CD4-positive, alpha-beta T cell treated with Interferon gamma for 1 hour (primary cell): ENCODE measurements at regions not wholly inside any gene's neighbourhood (a gene's known extent, or its start where the extent isn't known, plus 50 kb on each side); places are given as distances from the start of the nearest gene placed in this dataset.
"Not testable (repeated sequence)": the region's sequence is repeated elsewhere in the genome, so short reads cannot be mapped to it uniquely, and the experiment has no call there.

Experiments used
- DNase-seq: peaks from one replicate; pipeline ENCODE4 v3.0.0-alpha.2; 2020

DNA sequence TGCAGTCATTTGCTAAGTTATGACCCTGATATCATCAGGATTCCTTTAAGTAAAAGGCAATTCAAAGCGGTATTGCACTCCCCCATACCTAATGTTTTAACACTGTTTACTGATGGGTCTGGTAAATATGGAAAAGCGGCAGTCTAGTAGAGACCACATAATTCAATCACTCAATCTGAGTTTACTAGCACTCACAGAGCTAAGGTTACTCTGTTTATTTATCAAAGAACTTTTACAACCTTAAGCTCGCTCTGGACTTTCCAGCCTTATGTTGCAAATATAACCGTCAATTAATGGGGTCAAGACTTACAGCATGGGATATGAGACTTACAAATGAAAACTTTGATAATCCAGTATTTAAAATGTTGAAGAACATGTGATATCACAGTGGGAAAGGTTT lies 124.5 kb upstream of the ZCCHC13 start:
- no peak for DNase-seq

- DNase-seq = no peak
Observed at GRCh38 chrX:74179071-74179470, 124.9 kb upstream of the ZCCHC13 start.

- DNase-seq = no peak
Observed at GRCh38 chrX:74178536-74178935, 125.4 kb upstream of the ZCCHC13 start.

- DNase-seq = no peak
Observed at GRCh38 chrX:74171465-74171864, 132.5 kb upstream of the ZCCHC13 start.

GRCh38 chrX:74162199-74162598 lies 141.8 kb upstream of the ZCCHC13 start:
- DNase-seq = no peak

- DNase-seq = no peak
Observed at GRCh38 chrX:74160816-74161215, 143.2 kb upstream of the ZCCHC13 start.

- DNase-seq = no peak
Observed at GRCh38 chrX:74160358-74160757, 143.6 kb upstream of the ZCCHC13 start.

GRCh38 chrX:74147439-74147838 lies 156.5 kb upstream of the ZCCHC13 start:
- no peak for DNase-seq

DNA sequence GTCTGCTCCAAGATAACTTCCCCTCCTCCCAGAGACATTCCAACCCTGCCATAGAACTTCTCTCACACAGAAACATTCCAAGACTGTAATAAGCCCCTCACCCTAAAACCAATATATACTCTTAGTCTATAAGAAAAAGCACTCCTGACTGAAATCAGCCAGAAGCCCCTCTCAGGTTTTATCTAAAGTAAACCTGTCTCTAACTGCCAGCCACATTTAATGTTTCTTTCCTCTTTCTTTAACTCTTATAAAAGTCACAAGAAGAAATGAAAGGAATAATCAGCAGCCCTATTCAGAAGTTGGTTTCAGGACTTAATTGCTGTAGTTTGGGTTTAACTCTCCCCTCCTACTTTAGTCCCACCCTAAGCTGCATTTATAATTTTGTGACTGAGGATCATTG lies 165.0 kb upstream of the ZCCHC13 start:
- DNase-seq = no peak

- DNase-seq = no peak
Observed at GRCh38 chrX:74133156-74133796, 170.7 kb upstream of the ZCCHC13 start.

DNA sequence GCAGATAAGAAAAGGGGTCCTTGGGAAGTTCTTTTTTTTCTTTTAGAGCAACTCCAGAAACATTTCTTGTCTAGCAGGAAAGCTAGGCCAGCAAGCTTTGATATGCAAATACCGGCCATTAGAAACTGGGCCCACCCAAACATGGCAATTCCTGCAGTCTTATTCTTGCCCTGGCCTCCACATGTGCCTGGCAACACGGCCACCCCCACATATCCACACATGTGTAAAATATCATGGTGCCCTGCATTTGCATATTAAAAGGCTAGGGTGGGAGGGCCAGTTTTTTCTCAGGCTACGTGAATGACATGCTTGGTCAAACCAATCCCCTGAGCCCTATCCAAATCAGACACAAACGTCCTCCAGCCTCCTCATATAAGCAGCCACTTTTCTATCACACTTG lies 171.7 kb upstream of the ZCCHC13 start:
- no peak for DNase-seq

DNA sequence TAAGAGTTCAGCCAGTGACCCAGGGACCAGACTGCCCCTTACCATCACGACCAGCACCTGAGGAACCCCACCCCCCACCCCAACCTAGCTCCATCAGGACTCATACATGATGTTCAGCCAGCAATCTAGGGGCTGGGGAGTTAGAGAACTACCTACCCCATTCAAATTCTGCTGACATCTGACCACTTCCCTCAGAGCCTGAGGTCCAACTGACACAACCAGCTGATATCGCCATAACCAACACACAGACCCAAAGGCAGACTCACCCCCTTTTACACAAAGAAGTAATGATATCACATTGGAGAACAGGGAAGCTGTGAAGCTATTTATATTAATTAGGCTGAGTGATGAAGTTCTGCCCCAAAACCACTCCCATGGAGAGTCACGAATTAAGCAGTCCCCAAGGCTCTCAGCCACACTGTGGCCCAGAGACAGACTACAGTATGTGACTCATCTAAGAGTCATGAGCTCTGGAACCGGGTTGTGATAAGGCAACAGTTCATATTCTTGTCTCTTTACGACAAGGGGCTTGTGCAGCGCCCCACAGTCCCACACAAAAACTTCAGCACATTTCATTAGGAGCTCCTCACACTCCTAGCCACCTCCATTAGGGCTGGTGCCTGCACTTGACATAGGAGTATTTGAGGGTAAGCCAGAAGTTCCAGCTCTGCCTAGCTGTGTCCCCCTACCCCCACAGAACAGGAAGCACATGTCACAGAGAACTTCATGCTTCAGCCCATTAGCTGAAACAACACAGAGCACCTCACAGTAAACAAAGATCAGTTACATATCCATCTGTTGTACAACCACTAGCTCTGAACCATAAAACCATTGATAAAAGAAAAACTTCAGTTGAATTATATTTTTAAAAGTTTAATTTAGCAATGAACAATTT lies 184.7 kb upstream of the ZCCHC13 start:
- DNase-seq = no peak

GRCh38 chrX:74117962-74118902 lies 185.7 kb upstream of the ZCCHC13 start:
- DNase-seq = no peak

DNA sequence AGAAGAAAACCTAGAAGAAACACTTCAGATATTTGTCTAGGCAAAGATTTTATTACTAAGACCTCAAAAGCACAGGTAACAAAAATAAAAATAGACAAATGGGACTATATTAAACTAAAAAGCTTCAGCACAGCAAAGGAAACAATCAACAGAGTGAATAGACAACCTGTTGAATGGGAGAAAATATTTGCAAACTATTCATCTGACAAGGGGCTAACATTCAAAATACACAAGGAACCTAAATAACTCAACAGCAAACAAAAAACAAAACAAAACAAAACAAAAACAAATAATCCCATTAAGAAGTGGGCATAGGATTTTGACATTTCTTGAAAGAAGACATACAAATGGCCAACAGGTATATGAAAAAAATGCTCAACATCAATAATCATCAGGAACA lies 192.7 kb upstream of the ZCCHC13 start:
- DNase-seq = no peak

DNA sequence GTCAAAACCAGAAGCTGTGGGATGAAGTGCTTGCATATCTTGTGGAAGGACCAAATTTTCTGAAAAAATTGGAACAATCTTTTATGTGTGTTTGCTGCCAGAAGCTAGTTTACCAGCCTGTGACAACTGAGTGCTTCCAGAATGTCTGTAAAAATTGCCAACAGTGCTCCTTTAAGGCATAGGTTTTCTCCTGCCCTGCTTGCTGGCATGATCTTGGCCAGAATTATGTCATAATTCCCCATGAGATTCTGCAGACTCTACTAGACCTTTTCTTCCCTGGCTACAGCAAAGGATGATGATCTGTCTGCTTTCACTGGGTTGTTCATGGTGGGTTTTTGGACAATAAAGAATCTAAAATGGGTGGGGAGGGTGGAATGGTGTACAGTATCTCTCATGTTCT lies 196.3 kb upstream of the ZCCHC13 start:
- no peak for DNase-seq

DNA sequence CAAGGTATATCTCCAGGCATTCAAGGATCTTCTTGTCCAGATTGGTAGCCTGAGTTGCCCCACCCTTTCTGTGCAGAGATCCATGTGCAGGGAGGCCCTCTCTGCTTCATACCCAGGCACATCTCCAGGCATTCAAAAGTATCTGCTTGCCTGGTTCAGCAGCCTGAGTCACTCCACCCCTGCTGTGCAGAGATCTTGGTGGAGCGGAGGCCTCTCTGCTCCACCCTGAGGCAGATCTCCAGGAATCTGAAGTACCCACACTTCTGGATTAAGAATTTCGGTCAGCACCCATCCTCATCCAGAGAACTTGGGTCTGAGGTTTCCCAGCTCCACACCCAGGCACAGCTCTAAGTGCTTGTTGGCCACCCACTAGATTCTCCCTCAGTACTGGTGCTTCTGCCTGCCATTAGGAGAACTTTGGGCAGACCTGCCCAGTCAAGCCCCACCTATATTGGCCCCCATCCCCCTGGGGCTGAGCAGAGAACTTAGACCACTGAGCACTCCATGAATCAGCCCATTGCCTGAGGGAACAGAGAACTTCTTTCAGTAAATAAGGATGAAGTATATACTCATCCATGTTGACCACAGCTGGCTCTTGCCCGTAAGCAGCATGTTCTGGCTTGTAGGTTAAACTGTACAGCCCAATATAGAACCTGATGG lies 199.5 kb upstream of the ZCCHC13 start:
- DNase-seq = no peak

DNA sequence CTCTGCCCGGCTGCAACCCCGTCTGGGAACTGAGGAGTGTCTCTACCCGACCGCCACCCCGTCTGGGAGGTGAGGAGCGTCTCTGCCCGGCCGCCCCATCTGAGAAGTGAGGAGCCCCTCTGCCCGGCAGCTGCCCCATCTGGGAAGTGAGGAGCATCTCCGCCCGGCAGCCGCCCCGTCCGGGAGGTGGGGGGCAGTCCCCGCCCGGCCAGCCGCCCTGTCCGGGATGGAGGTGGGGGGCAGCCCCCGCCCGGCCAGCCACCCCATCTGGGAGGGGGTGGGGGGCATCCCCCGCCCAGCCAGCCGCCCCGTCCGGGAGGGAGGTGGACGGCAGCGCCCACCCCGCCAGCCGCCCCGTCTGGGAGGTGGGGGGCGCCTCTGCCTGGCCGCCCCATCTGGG lies 205.6 kb upstream of the ZCCHC13 start:
- DNase-seq = not testable (repeated sequence)

GRCh38 chrX:74090049-74090448 lies 213.9 kb upstream of the ZCCHC13 start:
- no peak for DNase-seq

- no peak for DNase-seq
Observed at GRCh38 chrX:74085642-74086236, 218.2 kb upstream of the ZCCHC13 start.

GRCh38 chrX:74080165-74080564 lies 223.8 kb upstream of the ZCCHC13 start:
- no peak for DNase-seq

DNA sequence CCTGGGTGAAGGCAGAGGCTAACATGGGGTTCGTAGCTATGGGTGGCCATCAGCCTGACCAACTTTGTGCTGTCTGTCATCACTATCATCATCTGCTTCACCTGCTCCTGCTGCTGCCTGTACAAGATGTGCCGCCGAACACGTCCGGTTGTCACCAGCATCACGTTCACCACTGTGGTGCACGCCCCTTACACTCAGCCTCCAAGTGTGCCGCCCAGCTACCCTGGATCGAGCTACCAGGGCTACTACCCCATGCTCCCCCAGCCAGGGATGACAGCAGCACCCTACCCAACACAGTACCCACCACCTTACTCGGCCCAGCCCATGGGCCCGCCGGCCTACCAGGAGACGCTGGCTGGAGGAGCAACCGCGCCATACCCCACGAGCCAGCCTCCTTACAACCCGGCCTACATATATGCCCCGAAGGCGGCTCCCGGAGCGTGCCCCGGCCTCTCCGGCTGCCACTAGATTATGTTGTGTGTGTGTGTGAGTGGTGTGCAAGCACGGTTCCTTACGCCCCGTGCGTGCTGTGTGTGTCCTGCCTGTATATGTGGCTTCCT lies 213.4 kb upstream of the XIST start:
- DNase-seq = no peak
